Erythroblast (primary cell): ENCODE measurements at regions not wholly inside any gene's neighbourhood (a gene's known extent, or its start where the extent isn't known, plus 50 kb on each side); places are given as distances from the start of the nearest gene placed in this dataset.

Experiments used
- GATA1 ChIP-seq: IDR thresholded peaks from 2 replicates; pipeline ENCODE4 v1.6.1; 2011; ENCODE audit warnings: low read depth, mild to moderate bottlenecking, control low read depth, low read length, moderate library complexity
- POLR2A ChIP-seq: IDR thresholded peaks from 2 replicates; pipeline ENCODE4 v1.6.1; 2011; ENCODE audit warnings: mild to moderate bottlenecking, low read length

DNA sequence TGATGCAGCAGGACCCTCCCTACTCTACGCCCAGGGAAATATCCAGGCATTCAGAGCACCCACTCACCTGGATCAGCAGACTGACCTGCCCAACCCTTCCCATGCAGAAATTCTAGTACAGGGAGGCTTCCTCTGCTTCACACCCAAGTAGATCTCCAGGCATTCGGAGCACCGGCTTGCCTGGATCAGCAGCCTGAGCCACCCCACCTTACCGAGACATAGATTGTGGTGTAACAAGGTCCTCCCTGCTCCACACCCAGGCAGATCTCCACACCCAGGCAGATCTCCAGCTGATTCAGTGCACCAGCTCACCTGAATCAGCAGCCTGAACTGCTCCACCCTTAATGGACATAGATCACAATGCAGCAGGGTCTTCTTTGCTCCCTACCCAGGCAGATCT lies 215.1 kb upstream of the CPEB2 start:
- TF ChIP-seq POLR2A (no peak), GATA1 (no peak)
